ENCODE measurements at regions not wholly inside any gene's neighbourhood (a gene's known extent, or its start where the extent isn't known, plus 50 kb on each side); places are given as distances from the start of the nearest gene placed in this dataset.

DNA sequence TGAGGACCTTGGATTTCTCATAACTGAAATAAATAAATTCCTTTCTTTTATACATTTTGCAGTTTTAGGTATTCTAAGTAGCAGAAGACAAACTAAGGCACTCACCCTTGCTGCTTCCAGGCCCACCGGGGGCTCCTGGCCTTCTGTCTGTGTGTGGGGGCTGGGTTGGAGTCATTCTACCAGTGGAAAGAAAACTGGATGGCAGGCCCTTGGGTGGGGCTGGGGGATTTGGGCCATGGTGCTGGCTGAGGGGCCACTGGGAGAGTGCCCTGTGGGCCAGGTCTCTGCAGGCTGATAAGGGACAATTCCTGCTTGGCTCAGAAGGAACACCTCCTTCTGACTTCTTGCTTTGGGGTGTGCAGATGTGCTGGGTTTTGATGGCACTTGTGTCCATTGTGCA is 54.0 kb upstream of the CSF3R start:
- TF ChIP-seq, protein P1, sequence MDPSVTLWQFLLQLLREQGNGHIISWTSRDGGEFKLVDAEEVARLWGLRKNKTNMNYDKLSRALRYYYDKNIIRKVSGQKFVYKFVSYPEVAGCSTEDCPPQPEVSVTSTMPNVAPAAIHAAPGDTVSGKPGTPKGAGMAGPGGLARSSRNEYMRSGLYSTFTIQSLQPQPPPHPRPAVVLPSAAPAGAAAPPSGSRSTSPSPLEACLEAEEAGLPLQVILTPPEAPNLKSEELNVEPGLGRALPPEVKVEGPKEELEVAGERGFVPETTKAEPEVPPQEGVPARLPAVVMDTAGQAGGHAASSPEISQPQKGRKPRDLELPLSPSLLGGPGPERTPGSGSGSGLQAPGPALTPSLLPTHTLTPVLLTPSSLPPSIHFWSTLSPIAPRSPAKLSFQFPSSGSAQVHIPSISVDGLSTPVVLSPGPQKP (IDR thresholded peaks at IDR 0.05; ENCODE audit: low read depth, low read length), result no peak
- TF ChIP-seq, protein P2, sequence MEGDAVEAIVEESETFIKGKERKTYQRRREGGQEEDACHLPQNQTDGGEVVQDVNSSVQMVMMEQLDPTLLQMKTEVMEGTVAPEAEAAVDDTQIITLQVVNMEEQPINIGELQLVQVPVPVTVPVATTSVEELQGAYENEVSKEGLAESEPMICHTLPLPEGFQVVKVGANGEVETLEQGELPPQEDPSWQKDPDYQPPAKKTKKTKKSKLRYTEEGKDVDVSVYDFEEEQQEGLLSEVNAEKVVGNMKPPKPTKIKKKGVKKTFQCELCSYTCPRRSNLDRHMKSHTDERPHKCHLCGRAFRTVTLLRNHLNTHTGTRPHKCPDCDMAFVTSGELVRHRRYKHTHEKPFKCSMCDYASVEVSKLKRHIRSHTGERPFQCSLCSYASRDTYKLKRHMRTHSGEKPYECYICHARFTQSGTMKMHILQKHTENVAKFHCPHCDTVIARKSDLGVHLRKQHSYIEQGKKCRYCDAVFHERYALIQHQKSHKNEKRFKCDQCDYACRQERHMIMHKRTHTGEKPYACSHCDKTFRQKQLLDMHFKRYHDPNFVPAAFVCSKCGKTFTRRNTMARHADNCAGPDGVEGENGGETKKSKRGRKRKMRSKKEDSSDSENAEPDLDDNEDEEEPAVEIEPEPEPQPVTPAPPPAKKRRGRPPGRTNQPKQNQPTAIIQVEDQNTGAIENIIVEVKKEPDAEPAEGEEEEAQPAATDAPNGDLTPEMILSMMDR (IDR thresholded peaks at IDR 0.05), result no peak
- TF ChIP-seq CEBPB (IDR thresholded peaks at IDR 0.05), result no peak
- no peak for TF ChIP-seq RCOR1 (IDR thresholded peaks at IDR 0.05; ENCODE audit: low read depth, low read length)
- TF ChIP-seq, protein P3, sequence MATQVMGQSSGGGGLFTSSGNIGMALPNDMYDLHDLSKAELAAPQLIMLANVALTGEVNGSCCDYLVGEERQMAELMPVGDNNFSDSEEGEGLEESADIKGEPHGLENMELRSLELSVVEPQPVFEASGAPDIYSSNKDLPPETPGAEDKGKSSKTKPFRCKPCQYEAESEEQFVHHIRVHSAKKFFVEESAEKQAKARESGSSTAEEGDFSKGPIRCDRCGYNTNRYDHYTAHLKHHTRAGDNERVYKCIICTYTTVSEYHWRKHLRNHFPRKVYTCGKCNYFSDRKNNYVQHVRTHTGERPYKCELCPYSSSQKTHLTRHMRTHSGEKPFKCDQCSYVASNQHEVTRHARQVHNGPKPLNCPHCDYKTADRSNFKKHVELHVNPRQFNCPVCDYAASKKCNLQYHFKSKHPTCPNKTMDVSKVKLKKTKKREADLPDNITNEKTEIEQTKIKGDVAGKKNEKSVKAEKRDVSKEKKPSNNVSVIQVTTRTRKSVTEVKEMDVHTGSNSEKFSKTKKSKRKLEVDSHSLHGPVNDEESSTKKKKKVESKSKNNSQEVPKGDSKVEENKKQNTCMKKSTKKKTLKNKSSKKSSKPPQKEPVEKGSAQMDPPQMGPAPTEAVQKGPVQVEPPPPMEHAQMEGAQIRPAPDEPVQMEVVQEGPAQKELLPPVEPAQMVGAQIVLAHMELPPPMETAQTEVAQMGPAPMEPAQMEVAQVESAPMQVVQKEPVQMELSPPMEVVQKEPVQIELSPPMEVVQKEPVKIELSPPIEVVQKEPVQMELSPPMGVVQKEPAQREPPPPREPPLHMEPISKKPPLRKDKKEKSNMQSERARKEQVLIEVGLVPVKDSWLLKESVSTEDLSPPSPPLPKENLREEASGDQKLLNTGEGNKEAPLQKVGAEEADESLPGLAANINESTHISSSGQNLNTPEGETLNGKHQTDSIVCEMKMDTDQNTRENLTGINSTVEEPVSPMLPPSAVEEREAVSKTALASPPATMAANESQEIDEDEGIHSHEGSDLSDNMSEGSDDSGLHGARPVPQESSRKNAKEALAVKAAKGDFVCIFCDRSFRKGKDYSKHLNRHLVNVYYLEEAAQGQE (IDR thresholded peaks at IDR 0.05), result no peak
- no peak for TF ChIP-seq BHLHE40 (IDR thresholded peaks at IDR 0.05; ENCODE audit: low read depth, low read length)
- TF ChIP-seq MYC (IDR thresholded peaks at IDR 0.05; ENCODE audit: borderline replicate concordance, low read length), result no peak
- no peak for TF ChIP-seq POLR2A (IDR thresholded peaks at IDR 0.05; ENCODE audit: low read length)
- no peak for TF ChIP-seq ZFP36 (IDR thresholded peaks at IDR 0.05; ENCODE audit: borderline replicate concordance, partially characterized antibody)
- TF ChIP-seq MAFK (IDR thresholded peaks at IDR 0.05; ENCODE audit: partially characterized antibody), result no peak
- no peak for TF ChIP-seq EP300 (IDR thresholded peaks at IDR 0.05)
- no peak for TF ChIP-seq NFE2L2 (conservative IDR thresholded peaks at IDR 0.05; ENCODE audit: low read length)

Data from A549 (cell line).